Kasumi-1 (cell line): ENCODE measurements at regions not wholly inside any gene's neighbourhood (a gene's known extent, or its start where the extent isn't known, plus 50 kb on each side); places are given as distances from the start of the nearest gene placed in this dataset.
"Not testable (repeated sequence)": the region's sequence is repeated elsewhere in the genome, so short reads cannot be mapped to it uniquely, and the experiment has no call there.

Experiments used
- DNase-seq, 2 experiments: peaks; one replicate each; lab custom pipeline; 2025; lab: John Stamatoyannopoulos, UW

DNA sequence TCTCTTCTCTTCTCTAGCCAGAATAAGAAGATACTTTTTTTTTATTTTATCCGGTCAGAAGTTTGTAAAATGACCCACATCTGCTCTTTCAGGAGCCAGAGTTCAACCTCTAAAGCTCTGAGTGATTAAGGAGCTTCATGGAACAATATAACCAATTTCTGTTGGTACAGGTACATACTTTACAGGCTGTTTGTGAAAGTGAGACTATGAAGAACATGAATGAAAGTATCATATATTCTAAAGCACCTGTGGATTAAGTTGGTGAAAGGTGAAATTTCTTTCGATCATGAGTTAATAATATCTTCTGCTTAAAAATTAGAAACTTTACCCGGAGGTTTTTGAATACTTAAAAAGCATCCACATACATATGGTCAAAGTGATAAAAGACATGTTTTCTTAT, 65.2 kb downstream of the DMRT2 start:
- no peak for DNase-seq

DNA sequence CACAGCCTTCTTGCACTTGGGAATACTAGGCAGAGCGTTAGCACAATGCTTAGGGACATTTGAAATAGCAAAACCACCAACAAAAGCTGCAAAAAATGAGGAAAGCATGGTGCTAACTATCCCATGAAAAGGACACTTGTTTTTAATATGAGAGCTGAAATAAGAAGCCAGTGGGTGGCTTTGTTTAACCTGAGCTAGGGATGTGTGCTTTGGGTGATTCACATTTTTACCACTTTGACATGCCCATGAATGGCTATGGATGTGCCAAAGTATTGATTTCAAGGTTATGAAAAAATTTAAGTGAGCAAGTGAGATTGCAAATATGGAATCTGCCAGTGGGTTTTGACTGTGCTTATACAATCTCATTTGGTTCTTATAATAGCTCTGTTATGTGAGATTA, 67.3 kb downstream of the DMRT2 start:
- DNase-seq, result no peak

DNA sequence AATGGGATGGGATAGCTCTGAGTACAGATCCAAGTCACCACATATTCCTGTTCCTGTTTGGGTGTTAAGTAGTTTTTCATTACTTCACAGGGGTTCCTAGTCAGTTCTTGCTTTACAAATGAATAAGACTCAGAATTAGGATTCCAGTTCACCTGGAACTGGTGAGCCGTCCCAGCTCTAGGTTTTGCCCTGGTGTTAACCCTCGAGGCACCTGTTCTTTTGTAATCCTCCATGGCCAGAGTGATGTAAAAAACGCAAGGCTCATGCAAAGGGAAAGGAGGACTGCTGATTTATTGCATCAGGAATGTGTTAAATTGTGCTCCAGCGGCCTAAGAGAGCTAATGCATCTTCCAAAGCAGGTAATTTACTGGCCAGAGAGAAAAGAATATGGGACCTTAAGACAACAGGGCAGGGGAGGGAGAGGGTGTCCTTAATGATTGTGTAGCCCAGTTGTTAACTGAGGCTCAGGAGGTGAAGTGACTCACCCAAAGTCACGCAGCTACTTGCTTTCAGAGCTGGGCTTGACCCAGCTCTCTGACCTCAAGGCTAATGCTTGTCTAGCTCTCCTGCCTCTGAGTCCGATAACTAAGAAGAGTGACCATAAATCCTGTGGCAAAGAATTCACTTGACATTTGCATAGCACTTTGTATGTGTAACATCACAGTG, 70.5 kb downstream of the DMRT2 start:
- no peak for DNase-seq

DNA sequence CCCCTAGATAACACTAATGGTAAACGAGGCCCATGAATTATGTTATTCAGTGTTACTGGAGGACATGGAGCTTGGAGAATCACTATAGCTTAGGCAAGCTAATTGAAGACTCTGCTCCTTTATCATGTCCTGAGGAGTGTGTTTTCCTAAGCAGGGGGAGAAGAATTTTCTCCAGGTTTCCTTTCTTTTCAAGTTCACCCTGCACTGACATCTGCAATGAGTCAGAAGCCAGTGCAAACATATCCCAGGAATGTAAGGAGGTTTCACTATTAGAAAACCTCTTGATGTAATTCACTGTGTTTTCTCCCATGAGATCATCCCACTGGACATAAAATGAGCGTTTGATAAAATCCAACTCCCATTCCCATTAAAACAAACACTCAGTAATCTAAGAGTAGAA, 75.6 kb downstream of the DMRT2 start:
- DNase-seq, result no peak

DNA sequence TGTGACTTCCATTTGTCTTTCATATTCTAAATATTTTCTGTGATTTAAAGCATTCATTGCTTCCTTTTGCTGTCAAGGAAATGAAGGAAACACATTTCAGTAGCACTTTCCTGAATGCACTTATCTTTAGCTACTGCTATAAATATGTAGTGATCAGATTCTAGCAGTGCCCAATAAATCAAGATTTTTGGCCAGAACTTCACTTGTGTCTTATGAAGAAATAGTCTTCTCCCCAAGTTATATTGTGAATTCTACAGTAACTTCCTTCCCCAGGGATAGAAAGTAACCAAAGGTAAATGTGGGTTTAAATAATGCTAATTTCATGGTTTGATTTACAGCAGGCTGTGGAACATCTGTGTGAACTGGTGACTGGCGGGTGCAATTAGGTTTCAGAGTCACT, 77.9 kb downstream of the DMRT2 start:
- DNase-seq, result no peak

DNA sequence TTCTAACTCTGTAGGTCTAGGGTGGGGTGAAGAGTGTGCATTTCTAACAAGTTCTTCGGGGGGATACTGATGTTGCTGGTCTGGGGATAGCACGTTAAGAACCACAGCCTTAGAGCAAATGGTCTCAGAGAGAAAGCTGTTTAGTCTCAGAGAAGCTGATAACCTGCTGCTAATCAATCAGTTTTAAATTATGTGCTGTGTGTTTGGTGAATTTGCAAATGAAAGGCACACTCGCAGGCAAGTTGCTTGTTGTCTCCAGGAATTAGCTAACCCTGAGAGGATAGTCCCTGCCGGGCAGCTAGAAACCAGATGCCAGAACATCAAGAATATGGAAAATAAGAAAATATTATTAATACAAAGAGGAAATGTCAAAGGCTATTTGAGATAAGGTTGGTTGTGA, 79.2 kb downstream of the DMRT2 start:
- no peak for DNase-seq

DNA sequence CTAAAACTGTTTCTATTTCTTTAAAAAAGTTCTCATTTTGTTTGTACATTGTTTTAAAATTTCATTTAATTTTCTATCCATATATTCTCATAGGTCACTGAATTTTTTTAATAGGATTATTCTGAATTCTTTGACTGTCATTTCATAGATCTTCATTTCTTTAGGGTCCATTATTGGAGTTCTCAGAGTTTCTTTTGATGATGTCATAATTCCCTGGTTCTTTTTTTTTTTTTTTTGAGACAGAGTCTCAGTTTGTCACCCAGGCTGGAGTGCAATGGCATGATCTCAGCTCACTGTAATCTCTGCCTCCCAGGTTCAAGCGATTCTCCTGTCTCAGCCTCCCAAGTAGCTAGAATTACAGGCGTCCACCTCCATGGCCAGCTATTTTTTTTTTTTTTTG, 89.9 kb downstream of the DMRT2 start:
- DNase-seq, result no peak

DNA sequence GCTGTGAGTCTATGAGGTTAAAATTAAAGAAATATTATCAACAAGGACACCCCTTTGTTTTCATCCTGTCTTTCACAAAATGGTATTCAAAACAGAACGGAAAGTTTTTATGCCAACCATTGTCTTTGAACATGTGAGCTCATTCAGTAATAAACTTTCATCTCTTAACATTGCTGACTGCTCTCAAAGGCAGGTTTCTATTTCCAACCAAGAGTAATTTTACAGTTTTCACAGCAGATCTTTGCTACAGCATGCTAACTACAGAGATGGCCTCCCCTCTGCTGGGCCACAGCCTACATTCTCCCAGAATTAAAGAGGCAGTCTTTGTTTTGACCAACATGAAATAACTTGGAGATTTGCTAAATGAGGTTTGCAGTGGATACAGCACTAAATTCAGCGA, 101.5 kb downstream of the DMRT2 start:
- DNase-seq, result no peak

DNA sequence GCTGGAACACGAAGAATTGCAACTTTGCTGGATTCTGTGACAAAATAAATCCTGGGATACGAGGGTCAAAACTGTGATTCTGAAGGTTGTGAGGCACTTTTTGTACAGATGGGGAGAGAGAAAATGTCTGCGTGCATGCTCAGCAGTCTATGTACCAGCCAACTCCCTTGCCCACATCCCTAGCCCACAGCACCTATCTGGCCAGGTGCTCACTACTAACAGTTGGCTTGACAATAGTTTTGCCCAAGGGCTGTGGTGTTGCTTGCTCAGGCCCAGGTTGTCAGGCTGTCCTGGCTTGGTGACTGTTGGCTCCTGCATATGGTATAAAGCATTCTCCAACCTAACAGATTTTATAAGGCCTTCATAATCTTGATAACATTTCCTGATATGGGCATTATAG, 102.0 kb downstream of the DMRT2 start:
- DNase-seq, result no peak

DNA sequence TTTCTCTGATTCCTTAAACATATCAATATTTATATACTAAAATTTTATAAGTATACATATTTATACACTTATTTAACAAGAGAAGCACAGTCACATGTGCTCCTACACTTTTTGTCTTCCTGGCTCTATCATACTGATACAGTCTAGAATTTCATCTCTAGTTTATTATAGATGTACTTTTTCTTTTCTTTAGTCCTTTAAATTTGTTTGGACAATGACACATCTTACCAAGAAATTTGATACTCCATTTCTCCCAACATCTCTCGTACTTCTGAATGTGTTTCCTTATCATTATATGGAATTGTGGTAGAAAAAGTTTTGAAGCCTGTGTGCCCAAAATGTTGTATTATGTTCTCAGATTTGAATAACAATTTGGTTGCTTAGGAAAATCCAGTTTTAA, 104.6 kb downstream of the DMRT2 start:
- DNase-seq, result no peak

DNA sequence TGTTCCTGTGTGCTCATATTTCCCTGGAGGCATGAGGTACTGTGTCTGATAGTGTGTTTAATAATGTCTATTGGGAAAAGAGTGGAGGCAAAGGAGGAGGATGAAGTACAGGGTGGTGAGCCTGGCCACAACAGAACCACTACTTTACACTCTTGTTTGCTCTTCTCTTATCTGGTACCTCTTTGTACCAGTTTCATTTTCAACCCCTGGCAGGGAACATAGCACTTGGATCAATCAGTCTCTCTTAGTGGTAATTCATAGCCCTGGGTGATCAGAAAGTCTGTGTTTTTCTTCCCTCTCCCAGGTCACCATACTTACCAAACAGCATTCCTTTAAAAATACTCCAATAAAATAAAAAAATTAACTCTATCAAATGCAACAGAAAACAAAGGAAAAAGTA, 105.4 kb downstream of the DMRT2 start:
- no peak for DNase-seq

DNA sequence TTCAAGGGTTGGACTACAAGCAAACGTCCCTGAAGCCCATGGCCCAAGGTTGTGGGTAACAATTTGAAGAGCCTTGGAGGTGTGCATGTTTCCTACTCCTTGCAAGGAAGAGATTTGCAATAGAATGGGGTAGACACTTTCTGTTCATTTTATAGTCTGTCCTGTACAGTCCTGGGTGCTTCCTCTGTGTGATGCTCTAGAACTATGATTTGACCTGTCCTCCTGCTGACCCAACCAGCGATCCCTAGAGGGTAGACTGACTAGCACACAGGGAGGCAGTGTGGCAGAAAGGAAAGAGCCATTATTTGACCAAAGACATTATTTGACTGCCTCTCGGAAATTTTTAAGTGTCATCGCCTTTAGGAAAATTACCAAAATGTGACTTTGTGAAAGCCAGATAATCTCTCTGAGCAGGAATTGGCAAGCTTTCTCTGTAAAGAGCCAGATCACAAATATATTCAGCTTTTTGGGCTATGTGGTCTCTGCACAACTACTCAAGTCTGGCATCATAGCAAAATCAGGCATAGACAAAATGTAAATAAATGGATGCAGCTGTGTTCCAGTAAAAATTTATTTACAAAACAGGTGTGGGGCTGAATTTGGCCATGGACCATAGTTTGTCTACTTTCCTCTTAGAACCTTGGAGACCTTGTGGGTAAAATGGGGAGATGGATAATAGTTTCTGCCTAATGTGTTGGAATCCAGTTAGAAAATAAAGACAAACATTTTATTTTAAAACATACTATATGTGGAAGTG, 106.8 kb downstream of the DMRT2 start:
- no peak for DNase-seq

DNA sequence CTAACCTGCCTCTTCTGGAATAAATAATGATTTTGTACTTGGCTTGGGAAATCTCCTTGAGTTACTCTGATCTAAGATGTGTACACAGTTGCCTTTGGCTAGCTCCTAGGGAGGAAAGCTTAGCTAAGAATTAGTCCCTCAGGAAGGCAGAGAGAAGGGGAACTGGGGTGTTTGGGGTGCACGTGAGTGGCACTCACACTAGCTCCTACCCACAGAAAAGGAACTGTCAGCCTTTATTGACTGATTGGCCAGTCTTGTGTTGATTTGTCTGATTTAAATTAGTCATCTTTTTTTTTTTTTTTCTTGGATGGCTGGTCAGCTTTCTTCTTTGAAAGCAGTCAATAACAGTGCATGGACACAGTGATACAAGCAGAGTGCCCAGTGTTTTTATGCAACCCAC, 107.7 kb downstream of the DMRT2 start:
- DNase-seq, result no peak

DNA sequence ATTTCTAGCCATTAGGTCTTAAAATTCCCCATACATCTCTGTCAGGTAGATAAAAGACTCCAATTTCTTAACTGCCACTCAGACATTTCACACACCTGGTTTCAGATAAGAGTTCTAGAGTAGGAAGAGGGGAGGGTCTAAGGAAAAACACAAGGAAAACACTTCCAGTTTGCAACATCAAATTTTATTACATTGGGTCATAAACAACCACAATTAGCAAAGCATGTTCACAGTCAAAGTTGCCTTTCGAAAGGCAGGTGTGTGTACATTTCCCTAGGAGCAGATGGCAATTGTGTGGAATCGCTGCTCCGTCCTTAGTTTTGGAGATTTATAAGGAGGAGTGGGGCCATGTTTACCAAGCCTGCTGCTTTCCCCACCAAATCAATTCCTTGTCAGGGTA, 120.8 kb downstream of the DMRT2 start:
- no peak for DNase-seq

DNA sequence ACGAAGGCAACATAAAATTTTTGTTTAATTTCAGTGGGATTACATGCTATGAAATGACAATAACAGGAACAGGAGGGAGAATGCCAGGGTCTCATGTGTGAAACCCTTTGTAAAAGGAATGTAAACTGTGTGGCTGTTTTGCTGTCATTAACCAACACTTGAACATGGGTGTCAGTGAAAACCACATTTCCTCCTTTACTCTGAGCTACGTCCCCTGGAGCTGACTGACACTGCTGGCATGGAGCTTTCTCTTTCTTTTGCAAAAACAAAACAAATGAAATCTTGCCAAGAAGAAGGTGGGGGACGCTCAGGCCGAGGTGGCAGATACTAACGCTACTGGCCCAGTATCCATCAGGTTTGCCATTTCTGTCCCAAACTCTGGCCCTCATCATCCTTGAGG, 121.4 kb downstream of the DMRT2 start:
- no peak for DNase-seq

DNA sequence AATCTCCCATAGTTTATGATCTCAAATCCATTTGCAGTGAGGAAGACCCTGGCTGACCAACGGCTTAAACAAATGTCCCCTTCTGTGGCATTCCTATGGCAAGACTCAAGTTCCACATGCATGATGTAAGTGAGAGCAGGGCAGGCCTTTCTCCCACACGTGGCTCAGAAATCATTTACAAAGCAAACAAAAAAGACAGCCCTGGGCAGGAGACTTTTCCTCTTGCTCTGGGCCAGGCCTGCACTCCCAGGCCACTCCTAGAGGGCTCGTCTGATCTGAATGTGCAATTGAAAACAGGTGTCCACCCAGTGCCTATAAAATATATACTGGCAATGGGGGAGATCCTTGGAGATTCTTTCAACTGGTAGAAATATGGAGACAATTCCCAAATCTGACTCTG, 123.1 kb downstream of the DMRT2 start:
- DNase-seq, result no peak

DNA sequence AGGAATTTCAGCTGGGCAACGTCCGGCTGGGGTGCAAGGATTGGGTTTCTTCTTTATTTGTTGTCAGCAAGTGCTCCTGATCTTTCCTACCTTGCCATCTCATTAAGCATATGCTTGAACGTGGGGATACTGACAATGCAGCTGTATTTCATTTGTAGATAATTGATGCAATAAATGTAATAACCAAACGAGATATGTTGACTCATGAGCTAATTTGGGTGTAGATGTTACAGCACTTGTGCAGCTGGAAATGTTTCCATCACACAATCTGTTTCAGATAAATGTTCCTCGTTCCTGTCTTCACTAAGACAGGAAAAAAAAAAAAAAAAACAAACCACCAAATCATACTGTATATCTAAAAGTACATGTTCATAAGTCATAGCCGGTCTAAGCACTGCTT, 123.8 kb downstream of the DMRT2 start:
- no peak for DNase-seq

DNA sequence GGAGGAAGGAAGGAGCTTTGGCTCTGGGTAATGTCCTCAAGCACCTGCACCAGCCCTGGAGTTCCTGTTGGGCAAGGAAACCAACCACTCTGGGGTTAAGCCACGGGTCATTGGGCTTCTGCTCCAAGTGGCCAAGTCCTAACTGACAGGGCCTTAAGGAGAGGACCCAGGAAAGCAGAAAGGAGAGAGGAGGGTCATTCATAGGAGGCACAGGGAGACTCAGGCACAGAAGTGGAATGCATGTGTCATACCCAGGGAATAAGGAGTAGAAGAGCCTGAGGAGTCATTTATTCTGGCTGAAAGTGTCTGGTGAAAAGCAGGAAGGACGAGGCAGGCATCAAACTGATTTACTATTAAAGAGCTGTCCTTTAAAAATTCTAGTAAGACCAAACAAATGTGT, 129.2 kb downstream of the DMRT2 start:
- DNase-seq, result no peak

DNA sequence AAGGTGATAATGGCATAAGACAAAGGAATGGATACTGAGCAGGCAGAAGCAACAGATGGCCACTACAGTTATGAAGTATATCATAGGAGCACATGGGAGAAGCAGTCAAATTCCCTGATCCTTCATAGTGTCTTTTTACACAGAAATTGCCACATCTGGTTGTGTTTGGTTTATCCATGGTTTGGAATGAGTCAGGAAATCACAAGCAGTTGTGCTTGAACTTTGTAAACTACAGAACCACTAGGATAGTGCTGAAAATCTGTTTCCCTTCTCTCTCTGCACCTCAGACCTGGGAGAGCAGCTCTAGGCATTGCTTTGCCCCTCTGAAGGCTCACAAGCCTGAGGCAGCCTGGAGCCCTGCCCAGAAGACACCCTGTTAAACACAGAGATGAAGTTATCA, 134.0 kb downstream of the DMRT2 start:
- DNase-seq, result no peak

DNA sequence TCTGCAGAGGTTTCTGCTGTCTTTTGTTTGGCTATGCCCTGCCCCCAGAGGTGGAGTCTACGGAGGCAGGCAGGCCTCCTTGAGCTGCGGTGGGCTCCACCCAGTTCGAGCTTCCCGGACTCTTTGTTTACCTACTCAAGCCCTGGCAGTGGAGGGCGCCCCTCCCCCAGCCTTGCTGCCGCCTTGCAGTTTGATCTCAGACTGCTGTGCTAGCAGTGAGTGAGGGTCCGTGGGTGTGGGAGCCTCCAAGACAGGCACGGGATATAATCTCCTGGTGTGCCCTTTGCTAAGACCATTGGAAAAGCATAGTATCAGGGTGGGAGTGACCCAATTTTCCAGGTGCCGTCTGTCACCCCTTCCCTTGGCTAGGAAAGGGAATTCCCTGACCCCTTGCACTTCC, 137.0 kb downstream of the DMRT2 start:
- DNase-seq, result not testable (repeated sequence)

DNA sequence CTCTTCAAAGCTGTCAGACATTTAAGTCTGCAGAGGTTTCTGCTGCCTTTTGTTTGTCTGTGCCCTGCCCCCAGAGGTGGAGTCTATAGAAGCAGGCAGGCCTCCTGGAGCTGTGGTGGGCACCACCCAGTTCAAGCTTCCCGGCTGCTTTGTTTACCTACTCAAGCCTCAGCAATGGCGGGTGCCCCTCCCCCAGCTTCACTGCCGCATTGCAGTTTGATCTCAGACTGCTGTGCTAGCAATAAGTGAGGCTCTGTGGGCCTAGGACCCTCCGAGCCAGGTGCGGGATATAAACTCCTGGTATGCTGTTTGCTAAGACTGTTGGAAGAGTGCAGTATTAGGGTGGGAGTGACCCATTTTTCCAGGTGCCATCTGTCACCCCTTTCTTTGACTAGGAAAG, 145.5 kb downstream of the DMRT2 start:
- not testable (repeated sequence) for DNase-seq

DNA sequence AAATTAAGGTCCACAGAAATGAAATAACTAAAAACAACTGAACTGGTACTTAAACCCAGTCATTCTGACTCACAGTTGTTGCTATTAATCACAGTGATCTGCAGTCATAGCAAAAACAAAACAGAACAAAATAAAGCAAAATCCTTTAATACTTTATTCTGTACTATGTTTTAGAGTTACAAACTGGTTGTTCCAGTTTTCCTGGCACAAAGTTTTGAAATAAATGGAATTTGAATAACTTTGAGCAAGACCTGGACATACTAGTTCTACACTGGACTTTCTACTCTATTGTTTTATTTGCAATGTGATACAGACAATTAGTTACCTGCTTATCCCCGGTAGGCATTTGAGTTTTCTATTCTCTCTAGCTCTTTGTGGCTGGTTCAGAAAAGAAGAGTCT, 147.9 kb downstream of the DMRT2 start:
- DNase-seq, result no peak

DNA sequence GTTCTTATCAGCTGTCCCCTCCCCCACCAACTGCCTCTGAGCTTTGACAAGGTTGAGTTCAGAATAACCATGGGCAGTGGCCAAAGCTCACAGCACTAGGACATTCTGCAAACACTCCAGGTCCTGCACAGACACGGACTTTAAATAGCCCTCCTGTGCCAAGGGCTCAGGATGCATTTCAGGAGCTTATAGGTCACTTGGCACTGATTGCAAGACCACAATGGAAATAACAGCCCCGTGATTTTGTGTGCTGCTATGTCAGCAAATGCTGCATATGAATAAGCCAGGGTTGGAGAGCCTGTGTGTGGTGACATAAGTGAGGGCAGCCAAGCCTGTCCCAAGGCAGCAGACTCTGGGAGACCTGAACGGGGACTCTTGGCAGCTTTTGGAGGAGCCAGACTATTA, 150.7 kb downstream of the DMRT2 start:
- DNase-seq, result no peak

DNA sequence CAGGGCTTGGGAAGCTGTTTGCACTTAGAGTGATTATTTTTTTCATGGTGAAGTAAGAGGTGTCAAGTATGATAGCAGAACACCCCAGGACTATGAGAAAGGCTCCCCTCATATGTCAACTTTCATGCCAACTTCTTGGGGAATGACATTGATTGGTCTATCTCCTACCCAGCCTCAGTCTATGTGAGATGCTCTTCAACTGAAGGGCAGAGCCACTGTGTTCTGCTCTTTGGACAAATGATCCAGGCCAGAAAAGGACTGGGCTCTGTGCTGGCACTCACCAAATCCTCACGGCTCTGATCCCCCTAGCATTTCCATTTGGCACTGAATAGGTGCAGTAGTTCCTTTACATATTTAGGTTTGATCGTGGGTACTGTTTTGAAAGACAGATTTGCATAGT, 151.1 kb downstream of the DMRT2 start:
- no peak for DNase-seq
